ENCODE measurements at regions not wholly inside any gene's neighbourhood (a gene's known extent, or its start where the extent isn't known, plus 50 kb on each side); places are given as distances from the start of the nearest gene placed in this dataset.

DNA sequence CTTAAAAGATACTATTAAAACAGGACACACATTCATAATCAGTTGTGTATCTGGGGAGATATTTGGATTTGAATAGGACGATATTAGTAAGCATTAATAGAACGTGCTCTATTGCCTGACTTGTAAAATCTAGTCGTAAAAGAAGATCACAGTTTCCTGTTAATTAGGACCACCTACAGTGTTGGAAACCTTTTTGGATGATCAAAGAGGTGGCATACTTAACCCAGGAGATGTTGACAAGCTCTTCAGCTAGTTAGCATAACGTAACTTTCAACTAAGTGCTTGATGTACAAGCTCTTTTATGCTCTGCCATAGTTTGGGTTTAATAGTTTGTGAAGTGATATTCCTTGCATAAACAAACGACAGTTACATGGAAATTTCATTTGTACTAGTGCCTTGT lies 293.3 kb upstream of the NR5A2 start:
- CTCF ChIA-PET (ENCODE audit: low intra/inter-chr PET ratio, low total read pairs): no interaction called here
- no peak overlapping the region for H3K27ac ChIP-seq (ENCODE audit: extremely low read length, insufficient read depth, low read length)
- no peak overlapping the region for H3K9ac ChIP-seq (ENCODE audit: insufficient read depth, low read depth, low read length)
- intact Hi-C loops (cut with micrococcal nuclease; ENCODE audit: unreplicated experiment): no loop called here
- H2AFZ ChIP-seq (ENCODE audit: low read length): no peak overlapping the region
- no peaks in the 10 kb centered on the region for H3K27me3 ChIP-seq (ENCODE audit: control insufficient read depth in 1 of 2, insufficient read depth in 2 of 2, low read length in 2 of 2)
- BruUV-seq (replicated peaks): no TSS peak
- H4K20me1 ChIP-seq (ENCODE audit: insufficient read depth, low read length): no peaks in the 10 kb centered on the region
- POLR2A ChIA-PET: no interaction called here
- WGBS (ENCODE audit: low lambda C conversion rate): under 1% methylated on average over 5 of the region's 5 CpGs
- no peak for FAIRE-seq
- H3K9me3 ChIP-seq (ENCODE audit: low read length): no peaks in the 10 kb centered on the region
- no peaks in the 10 kb centered on the region for H3K79me2 ChIP-seq (ENCODE audit: insufficient read depth, low read length)
- no peak overlapping the region for H3K4me2 ChIP-seq (ENCODE audit: low read depth, low read length)
- H3K36me3 ChIP-seq (replicated peaks in 1 of 2; ENCODE audit: control insufficient read depth in 1 of 2, insufficient read depth in 2 of 2, low read length in 2 of 2): no peaks in the 10 kb centered on the region
- H3K4me3 ChIP-seq (replicated peaks in 1 of 3; ENCODE audit: insufficient read depth in 1 of 3, low read depth in 2 of 3, low read length in 3 of 3): no peak overlapping the region
- ATAC-seq: no peak
- in situ Hi-C loops (cut with HindIII; ENCODE audit: extremely low pct_ligation_motif_present, low pct_unique_long_range_greater_than_20kb): no loop called here
- no peak for DNase-seq (ENCODE audit: low spot score)
- TF ChIP-seq, protein P1, sequence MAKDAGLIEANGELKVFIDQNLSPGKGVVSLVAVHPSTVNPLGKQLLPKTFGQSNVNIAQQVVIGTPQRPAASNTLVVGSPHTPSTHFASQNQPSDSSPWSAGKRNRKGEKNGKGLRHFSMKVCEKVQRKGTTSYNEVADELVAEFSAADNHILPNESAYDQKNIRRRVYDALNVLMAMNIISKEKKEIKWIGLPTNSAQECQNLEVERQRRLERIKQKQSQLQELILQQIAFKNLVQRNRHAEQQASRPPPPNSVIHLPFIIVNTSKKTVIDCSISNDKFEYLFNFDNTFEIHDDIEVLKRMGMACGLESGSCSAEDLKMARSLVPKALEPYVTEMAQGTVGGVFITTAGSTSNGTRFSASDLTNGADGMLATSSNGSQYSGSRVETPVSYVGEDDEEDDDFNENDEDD (CRISPR knock-in tag; IDR thresholded peaks at IDR 0.05; ENCODE audit: borderline replicate concordance): no peak
- H3K4me1 ChIP-seq (ENCODE audit: insufficient read depth, low read length): no peaks in the 10 kb centered on the region

DNA sequence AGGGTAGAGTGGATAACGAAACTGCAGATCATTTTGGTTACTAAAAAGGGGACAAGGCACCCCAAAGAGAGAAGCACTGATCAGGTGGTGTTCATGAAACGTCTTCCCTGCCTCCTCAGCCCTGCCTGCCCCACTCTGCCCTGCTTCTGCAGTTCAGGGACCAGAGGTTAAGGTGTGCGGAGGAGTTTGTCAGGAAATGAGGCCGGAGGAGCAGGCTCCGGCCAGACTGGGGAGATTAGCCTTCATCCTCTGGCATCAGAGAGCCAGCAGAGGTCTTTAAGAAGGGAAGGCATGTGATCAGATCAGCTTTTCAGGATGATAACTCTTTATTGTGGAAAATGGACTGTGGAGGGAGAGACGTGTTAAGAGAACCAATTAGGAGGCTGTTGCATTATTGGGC lies 291.9 kb upstream of the NR5A2 start:
- H3K36me3 ChIP-seq (replicated peaks in 1 of 2; ENCODE audit: control insufficient read depth in 1 of 2, insufficient read depth in 2 of 2, low read length in 2 of 2): no peaks in the 10 kb centered on the region
- FAIRE-seq (no peak), ATAC-seq (no peak), DNase-seq (ENCODE audit: low spot score) (no peak)
- intact Hi-C loops (cut with micrococcal nuclease; ENCODE audit: unreplicated experiment) (no loop called here), in situ Hi-C loops (cut with HindIII; ENCODE audit: extremely low pct_ligation_motif_present, low pct_unique_long_range_greater_than_20kb) (no loop called here)
- ChIA-PET POLR2A (no interaction called here), CTCF (ENCODE audit: low intra/inter-chr PET ratio, low total read pairs) (no interaction called here)
- 9% methylated on average over 6 of the region's 6 CpGs for WGBS (ENCODE audit: low lambda C conversion rate)
- no peaks in the 10 kb centered on the region for H4K20me1 ChIP-seq (ENCODE audit: insufficient read depth, low read length)
- no TSS peak for BruUV-seq (replicated peaks)
- no peak overlapping the region for H3K4me3 ChIP-seq (replicated peaks in 1 of 3; ENCODE audit: insufficient read depth in 1 of 3, low read depth in 2 of 3, low read length in 3 of 3)
- no peaks in the 10 kb centered on the region for H3K4me1 ChIP-seq (ENCODE audit: insufficient read depth, low read length)
- H3K9ac ChIP-seq (ENCODE audit: insufficient read depth, low read depth, low read length): no peak overlapping the region
- H3K4me2 ChIP-seq (ENCODE audit: low read depth, low read length): no peak overlapping the region
- no peaks in the 10 kb centered on the region for H3K79me2 ChIP-seq (ENCODE audit: insufficient read depth, low read length)
- TF ChIP-seq, protein P2, sequence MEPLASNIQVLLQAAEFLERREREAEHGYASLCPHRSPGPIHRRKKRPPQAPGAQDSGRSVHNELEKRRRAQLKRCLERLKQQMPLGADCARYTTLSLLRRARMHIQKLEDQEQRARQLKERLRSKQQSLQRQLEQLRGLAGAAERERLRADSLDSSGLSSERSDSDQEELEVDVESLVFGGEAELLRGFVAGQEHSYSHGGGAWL (CRISPR knock-in tag; IDR thresholded peaks at IDR 0.05): no peak
- TF ChIP-seq SIX1 (CRISPR knock-in tag; IDR thresholded peaks at IDR 0.05; ENCODE audit: borderline replicate concordance) (no peak), MTF1 (CRISPR knock-in tag; IDR thresholded peaks at IDR 0.05) (no peak)
- no peak overlapping the region for H2AFZ ChIP-seq (ENCODE audit: low read length)
- H3K9me3 ChIP-seq (ENCODE audit: low read length): no peaks in the 10 kb centered on the region
- H3K27ac ChIP-seq (ENCODE audit: extremely low read length, insufficient read depth, low read length): no peak overlapping the region
- H3K27me3 ChIP-seq (ENCODE audit: control insufficient read depth in 1 of 2, insufficient read depth in 2 of 2, low read length in 2 of 2): no peaks in the 10 kb centered on the region
